LNCaP clone FGC (cell line): ENCODE measurements at regions not wholly inside any gene's neighbourhood (a gene's known extent, or its start where the extent isn't known, plus 50 kb on each side); places are given as distances from the start of the nearest gene placed in this dataset.

Experiments
- DNase-seq: peaks from one replicate; pipeline ENCODE4 v3.0.0-alpha.2; 2011; ENCODE audit warnings: low read depth
- H3K4me3 ChIP-seq: 2 replicates; pipeline ENCODE4 v1.5.1; 2011; ENCODE audit warnings: mild to moderate bottlenecking, low read depth, low read length, control low read depth
- TF ChIP-seq, protein P1 (sequence below): IDR thresholded peaks from 2 replicates; pipeline ENCODE4 v1.5.1; 2012; ENCODE audit warnings: mild to moderate bottlenecking; ENCODE audit not compliant: control insufficient read depth, insufficient read depth; ENCODE audit errors: extremely low read depth

DNA sequence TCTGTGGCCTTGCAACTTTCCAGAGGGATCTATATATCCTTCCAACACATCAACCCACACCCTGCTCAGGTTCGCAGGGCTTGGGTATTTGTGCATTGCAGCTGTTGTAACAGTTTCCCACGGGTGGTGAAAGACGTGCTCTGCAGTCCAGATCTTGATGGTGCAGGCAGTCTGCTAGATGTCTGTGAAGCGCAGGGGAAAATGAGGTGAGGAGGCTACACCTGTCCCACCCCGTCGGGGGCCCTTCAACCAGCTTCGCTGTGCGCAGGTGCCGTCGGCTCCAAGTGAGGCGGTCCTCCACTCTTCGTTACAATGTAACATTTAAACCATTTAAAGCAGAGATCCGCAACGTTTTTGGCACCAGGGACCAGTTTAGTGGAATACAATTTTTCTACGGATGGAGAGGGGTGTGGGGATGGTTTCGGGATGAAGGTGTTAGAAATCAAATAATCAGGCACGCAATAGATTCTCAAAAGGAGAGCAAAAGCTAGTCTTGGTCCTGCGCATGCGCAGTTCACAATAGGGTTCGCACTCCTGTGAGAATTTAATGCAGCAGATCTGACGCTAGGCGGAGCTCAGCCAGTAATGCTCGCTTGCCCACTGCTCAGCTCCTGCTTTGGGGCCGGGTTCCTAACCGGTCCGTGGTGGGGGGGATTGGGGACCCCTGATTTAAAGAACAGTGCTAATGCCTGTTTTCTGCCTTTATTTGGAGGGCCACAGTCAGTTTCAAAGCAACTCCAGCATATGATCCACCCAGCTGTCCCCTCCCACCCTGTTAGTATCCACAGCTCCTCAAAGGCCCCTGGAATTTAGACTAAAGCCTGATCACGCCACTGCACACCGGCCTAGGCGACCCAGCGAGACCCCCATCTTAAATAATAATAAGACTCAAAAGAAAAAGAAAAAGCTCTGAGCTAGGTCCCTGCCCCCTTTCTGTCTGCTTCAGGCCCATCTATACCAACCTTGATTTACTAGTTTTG is 97.1 kb upstream of the SELENOP start:
- TF ChIP-seq, protein P1, sequence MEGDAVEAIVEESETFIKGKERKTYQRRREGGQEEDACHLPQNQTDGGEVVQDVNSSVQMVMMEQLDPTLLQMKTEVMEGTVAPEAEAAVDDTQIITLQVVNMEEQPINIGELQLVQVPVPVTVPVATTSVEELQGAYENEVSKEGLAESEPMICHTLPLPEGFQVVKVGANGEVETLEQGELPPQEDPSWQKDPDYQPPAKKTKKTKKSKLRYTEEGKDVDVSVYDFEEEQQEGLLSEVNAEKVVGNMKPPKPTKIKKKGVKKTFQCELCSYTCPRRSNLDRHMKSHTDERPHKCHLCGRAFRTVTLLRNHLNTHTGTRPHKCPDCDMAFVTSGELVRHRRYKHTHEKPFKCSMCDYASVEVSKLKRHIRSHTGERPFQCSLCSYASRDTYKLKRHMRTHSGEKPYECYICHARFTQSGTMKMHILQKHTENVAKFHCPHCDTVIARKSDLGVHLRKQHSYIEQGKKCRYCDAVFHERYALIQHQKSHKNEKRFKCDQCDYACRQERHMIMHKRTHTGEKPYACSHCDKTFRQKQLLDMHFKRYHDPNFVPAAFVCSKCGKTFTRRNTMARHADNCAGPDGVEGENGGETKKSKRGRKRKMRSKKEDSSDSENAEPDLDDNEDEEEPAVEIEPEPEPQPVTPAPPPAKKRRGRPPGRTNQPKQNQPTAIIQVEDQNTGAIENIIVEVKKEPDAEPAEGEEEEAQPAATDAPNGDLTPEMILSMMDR = peak; percentile 87
- DNase-seq = peak; percentile 58
- peak overlapping the region; percentile 48 for H3K4me3 ChIP-seq

DNA sequence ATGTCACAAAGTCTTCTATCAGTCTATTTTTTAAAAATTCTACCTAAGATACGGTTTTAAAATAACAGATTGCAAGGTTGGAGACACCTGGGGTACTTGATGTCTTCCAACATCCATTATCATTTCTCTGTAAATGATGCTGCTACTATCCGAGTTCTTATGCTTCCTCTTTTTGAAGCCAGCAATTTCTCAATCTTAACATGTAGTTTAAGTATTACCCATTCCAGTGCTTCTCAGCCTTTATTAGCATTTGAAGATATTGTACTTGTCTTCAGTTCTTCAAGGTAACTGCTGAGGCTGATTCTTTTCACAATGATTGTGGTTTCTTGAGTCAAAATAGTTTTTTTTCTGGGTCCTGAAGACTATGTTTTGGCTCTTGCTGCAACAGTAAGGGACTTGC is 96.4 kb upstream of the SELENOP start:
- TF ChIP-seq, protein P1 = no peak
- peak overlapping the region; percentile 48 for H3K4me3 ChIP-seq
- no peak for DNase-seq

DNA sequence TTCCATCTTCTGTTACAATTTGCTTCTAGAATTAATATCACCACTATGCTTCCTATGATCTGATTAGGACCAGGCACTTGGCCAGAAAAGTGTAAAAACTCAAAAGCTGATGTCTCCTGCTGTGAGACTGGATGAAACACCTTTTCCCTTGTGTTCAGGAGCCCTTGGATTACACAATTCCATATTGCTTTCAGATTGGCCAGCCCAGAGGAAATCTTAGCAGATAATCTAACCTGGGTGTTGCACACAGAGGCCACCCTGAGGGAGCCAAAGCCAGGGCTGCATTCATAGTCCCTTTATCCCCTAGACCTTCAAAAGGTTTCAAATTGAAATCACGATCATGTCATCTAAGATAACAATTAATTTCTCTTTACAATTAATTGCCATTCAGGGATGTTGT is 94.1 kb upstream of the SELENOP start:
- H3K4me3 ChIP-seq = no peak overlapping the region
- no peak for DNase-seq
- TF ChIP-seq, protein P1 = no peak

DNA sequence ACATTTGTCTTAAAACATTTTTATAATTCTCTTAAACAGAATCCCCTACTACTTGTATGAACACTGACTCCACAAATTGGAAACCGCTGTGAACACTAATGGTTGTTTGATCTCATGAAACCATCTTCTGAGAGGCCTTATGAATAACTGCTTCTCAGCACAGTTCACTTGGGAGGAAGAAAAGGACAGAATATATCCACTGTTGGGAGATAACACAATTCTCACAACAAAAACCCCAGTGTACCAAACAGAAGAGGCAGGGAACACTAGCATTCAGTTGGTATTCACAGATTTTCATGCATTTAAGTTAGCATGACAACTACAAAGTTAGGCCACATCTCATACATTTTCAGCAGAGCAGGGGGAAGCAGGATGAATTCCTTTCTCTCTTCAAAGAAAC is 89.0 kb upstream of the SELENOP start:
- TF ChIP-seq, protein P1 = no peak
- DNase-seq = no peak
- H3K4me3 ChIP-seq = no peak overlapping the region

- TF ChIP-seq, protein P1 = no peak
- DNase-seq = no peak
- H3K4me3 ChIP-seq = no peak overlapping the region
Observed at GRCh38 chr5:42898760-42899159, 87.1 kb upstream of the SELENOP start.

- no peak for DNase-seq
- H3K4me3 ChIP-seq = no peak overlapping the region
- TF ChIP-seq, protein P1 = no peak
Observed at GRCh38 chr5:42896523-42896922, 84.8 kb upstream of the SELENOP start.
